NCI-H1417 (cell line): ENCODE measurements at regions not wholly inside any gene's neighbourhood (a gene's known extent, or its start where the extent isn't known, plus 50 kb on each side); places are given as distances from the start of the nearest gene placed in this dataset.

ENCODE experiments used
- DNase-seq, 3 experiments: peaks; one replicate each; lab custom pipeline; 2025; lab: John Stamatoyannopoulos, UW

DNA sequence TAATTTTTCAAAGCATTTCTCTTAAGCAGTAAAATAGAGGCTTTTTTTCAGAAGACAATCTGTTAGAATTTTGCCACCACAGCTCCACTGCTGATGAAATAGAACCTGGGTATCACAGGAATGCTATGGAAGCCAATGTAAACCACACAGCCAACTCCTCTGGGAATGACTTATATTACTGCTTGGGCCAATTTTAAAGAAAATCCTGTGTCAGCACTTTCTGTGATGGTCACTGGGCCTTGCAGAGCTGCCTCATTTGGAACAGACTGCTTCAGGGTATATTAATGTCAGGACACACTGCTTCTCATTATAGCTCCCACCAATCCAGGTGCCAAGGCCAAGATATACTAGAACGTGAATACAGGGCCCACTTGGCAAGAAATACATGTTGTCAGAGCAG, 144.1 kb upstream of the ACTBL2 start:
- no peak for DNase-seq

DNA sequence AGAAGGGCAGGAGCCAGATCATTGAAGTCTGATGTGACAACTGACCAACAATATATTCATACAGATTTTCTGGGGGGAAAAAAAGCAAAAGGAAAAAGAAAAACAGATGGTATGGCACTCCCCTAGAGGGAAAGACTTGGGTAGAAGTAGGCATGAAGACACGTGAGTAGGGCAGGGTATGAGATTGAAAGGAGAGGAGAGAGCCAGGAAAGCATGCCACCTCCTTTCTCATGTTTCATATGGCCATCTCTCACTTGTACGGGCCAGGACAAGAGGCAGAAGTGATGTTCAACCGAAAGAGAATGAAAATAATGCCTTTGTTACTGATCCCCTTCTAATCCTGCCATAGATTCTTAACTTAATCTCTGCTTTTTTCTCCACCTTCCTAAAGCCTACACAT, 139.0 kb upstream of the ACTBL2 start:
- no peak for DNase-seq

DNA sequence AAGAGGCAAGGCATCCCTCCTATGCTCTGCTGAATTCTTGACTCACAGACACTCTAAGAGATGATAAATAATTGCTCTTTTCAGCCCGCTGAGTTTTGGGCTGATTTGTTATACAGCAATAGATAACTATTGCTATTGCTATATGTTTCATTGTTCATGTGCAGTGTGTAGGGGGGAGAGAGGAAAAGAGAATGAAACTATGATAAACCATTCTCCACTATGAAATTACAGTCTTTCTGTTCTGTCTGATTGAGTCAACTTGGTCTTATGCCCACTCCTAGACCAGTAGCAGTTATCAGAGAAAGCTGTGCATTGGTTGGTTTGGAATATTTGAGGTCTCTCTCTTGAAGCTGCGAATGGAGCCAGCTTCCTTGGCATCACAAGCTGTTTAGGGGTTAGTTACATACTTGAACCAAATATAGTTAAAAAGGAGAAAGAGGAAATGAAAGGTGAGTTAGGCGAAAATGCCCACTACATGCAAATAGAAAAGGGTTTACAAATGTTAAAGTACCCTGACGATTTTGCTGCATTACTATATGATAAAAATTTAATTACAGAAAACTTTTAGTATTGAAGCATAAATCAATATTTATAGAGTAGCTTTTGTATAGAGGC, 136.3 kb upstream of the ACTBL2 start:
- no peak for DNase-seq

DNA sequence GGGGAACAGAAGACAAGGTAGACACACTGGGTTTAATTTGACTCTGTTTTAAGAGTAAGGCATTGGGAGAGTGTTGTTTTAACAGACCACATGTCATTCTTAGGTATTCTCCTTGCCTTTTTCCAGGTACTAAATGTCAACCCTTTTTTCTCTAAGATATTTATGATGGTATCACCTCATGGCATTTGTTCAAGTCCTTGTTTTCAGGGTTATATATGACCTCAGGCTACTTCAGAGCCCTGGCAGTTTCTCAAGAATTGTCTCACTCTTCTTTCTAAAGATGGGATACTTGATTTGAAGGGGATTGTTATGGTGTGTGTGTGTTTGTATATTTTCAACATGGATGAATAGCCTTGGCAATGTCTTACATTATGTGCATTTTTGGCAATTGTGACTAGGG, 131.1 kb upstream of the ACTBL2 start:
- DNase-seq, result no peak

GRCh38 chr5:57611177-57611576, 128.6 kb upstream of the ACTBL2 start:
- DNase-seq, result no peak

GRCh38 chr5:57608542-57608941, 125.9 kb upstream of the ACTBL2 start:
- no peak for DNase-seq

DNA sequence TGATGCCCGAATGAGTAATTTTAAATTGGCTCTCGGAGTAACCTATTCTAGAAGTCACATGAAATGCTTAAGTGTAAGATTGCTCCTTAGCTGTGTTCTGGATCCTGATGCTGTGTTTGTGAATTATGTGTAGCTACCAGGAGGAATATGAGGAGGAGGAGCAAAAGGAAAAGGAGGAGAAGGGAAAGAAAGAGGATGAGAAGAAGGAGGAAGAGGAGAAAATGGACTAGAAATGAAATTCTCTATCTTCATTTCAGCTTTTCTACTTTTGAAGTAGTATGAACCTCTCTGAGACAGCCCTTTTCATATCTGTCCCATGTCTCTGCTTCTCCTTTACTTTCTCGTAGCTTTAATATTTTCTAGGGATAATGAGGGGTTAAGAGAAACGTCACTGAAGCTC, 119.4 kb upstream of the ACTBL2 start:
- DNase-seq, result no peak

- no peak for DNase-seq
These were observed 117.7 kb upstream of the ACTBL2 start for GRCh38 chr5:57600321-57600720.

DNA sequence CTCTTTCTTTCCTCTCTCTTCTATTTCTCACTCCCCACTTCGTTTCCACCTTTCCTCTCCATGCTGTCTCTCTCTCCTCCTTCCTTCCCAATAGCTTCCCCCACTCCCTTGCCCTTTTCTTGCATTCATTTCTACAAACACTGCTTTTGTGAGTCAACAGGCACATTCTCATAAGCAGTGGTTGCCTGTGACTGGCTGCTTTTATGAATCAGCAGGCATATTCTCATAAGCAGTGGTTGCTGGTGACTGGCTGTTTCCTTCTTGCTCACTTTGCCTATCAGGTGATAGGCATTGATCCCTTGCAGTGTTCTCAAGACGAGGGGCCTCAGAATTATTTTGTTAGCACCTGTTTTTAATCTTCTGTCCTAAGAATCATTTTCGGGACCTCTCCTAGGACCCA, 116.1 kb upstream of the ACTBL2 start:
- DNase-seq, result no peak

DNA sequence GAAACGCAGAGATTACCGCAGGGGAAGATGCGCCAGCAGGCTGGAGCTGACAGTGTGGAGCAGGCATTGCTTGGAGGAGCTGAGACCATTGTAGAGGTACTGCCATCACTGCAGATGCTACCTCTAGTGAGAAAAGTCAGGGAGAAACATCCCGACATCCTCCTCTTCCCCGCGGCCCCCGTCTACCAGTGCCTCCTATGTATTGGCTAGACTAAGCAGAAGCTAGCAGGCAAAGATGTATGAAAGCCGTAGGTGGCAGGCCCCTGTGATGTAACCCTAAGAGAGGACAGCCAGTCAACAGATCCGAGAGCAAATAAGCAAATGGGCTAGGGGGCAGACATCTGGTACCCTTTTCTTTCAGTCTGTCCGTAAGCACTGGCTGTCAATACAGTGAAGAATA, 115.5 kb upstream of the ACTBL2 start:
- no peak for DNase-seq

DNA sequence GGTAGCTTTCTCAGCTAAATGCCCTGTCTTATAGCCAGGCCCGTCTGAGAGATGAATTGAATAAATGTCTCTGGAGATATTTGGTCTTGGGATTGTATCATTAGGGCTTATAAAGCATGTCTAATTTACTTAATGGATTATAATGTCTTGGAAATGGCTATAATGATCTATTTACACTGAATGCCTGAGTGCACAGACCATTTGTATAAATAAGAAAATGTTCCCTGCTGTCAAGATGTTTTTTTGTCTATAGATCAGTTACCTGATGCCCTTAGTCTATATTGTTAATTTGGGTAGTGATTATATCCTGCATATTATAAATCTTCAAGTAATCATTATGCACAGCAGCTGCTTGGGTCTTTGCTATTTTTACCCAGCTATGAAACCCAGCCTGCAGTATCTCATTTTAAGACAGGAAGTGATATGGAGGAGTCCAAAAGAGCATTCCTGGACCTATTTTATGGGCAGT, 112.9 kb upstream of the ACTBL2 start:
- peak; percentile 3 to 68 (median 33) for DNase-seq

DNA sequence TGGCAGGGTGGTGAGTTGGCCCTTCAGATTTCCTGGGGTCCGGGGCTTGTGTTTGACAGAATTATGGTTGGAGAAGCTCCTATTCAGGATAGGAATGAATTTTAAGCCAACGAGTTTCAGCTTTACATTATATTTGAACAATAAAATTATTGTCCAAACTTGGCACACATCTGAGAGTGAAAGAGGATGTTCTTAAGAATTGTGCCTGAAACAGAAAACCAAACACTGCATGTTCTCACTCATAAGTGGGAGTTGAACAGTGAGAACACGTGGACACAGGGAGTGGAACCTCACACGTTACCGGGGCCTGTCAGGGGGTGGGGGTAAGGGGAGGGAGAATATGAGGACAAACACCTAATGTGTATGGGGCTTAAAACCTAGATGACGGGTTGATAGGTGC, 111.8 kb upstream of the ACTBL2 start:
- DNase-seq, result no peak

GRCh38 chr5:57592236-57592635, 109.6 kb upstream of the ACTBL2 start:
- DNase-seq, result no peak

GRCh38 chr5:57586649-57587048, 104.0 kb upstream of the ACTBL2 start:
- DNase-seq, result no peak

GRCh38 chr5:57582578-57583070, 100.0 kb upstream of the ACTBL2 start:
- DNase-seq, result no peak

DNA sequence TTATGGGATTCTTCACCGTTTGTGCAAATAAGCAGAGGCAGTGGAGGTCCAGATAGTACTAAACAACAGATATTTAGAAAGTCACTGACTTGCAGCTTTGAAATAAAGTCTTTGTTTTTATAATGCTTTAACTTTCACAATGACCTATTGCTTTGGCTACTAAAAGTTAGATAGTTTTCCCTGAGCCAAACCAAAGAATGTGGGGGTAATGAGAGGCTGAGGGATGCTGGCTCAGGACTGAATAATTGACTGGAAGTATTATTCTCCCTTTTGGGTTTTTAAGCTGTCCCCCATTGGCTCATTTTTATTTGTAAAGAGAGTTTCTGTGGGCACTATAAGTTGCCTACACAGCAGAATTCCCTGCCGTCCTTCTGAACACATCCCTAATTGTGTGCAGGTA, 99.2 kb upstream of the ACTBL2 start:
- DNase-seq, result no peak

DNA sequence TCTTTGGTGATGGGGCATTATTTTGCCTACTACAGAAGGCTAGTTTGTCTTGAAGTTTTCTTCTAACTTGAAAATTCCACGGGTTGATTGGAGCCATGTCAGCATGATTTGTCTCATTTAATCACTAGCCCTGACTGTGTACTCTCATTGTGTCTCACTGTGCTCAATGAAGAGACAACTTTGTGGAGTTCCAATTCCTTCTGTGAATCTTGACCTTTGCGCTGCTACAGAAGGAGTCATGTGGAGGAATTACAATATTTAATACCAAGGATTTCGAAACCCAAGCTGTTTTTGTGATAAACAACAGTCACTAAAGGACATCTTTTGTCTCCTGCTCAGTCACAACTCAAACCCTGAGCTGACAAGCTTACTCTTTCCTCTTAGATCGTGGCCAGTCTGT, 98.6 kb upstream of the ACTBL2 start:
- DNase-seq, result no peak

DNA sequence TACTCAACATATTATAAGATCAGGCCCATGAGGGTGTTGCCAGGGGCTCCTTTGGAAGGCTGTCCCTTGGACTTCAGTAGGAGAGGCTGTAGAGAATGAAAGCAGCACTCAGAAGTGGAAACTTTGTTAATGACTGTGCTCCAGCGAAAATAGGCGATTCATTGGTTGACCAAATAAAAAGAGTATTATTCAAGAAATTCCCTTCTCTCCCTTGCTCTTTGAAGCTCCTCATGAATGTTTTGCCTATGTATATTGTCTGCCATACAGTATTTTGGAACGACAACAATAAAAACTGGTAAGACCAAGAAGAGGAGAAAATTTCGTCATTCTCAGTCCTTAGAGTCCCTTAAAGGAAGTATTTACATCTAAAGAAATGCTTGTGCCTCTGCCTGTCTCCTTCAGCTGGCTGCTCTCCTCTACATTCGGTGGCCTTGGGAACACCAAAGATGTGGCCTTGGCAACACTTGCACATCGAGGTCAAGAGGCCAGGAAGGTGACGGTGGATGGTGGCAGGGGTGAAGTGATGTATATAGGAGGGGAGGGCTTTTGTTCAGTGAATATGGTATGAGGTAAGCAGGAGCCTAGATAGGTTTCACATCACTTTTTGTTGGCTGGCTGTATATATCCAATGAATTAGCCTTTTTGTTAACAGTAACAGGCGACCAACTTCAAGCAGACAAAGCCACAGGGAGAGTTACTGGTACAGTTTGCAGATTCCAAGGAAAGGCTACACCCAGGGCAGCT, 95.0 kb upstream of the ACTBL2 start:
- no peak for DNase-seq

GRCh38 chr5:57576317-57576716, 93.7 kb upstream of the ACTBL2 start:
- no peak for DNase-seq

- no peak for DNase-seq
These were observed 93.2 kb upstream of the ACTBL2 start for GRCh38 chr5:57575839-57576238.

GRCh38 chr5:57572461-57572860, 89.8 kb upstream of the ACTBL2 start:
- no peak for DNase-seq

- no peak for DNase-seq
These were observed 87.0 kb upstream of the ACTBL2 start for GRCh38 chr5:57569601-57570000.

GRCh38 chr5:57568136-57568535, 85.5 kb upstream of the ACTBL2 start:
- DNase-seq, result no peak

DNA sequence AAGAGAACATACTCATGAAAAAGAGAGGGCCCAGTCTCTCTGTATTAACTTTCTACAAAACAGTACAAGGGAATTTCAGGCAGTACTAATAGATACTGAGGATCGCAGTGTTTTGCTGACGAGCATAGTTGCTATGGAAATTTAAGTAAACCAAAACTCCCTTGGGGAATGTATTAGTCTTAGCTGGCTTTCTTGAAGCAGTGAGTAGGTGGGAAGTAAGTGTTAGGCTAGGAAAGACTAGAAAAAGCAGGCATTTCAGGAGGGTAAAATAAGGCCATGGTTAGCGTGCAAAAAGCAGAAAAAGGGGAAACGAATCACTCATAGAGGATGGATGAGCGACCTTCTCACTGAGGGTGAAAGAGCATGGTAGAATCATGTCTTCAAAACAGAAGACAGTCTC, 84.3 kb upstream of the ACTBL2 start:
- no peak for DNase-seq
